OCI-LY7 (cell line): ENCODE measurements at regions not wholly inside any gene's neighbourhood (a gene's known extent, or its start where the extent isn't known, plus 50 kb on each side); places are given as distances from the start of the nearest gene placed in this dataset.

Experiments
- BruUV-seq: library from RNA; stranded (reverse); fragments of 400-500 nt; replicated peaks from 2 replicates; lab custom pipeline; 2021; lab: Mats Ljungman, UMichigan
- CTCF ChIA-PET: fragments of 300-600 bp; sonication (Branson Sonifier 250); formaldehyde crosslinking; loops from one replicate; lab custom pipeline; 2022; ENCODE audit warnings: antibody characterized with exemption; ENCODE audit not compliant: unreplicated experiment; lab: Charles Lee
- POLR2A ChIA-PET: fragments of 300-600 bp; sonication (Branson Sonifier 250); formaldehyde crosslinking; loops from one replicate; lab custom pipeline; 2022; ENCODE audit warnings: antibody characterized with exemption; lab: Charles Lee
- DNase-seq: peaks from one replicate; pipeline ENCODE4 v3.0.0-alpha.2; 2015; ENCODE audit warnings: low spot score
- H2AFZ ChIP-seq: fragments of 200-600 bp; sonication (generic), shearing (Covaris generic); 2 replicates; pipeline ENCODE4 v1.6.1; 2014; ENCODE audit warnings: mild to moderate bottlenecking, antibody characterized with exemption, low read length, moderate library complexity
- H3K27ac ChIP-seq: fragments of 200-600 bp; sonication (generic); 2 replicates; pipeline ENCODE4 v1.5.1; 2014; ENCODE audit warnings: mixed run types, low read depth, mild to moderate bottlenecking, moderate library complexity, low read length, inconsistent platforms; ENCODE audit not compliant: poor library complexity, severe bottlenecking
- H3K36me3 ChIP-seq: fragments of 200-600 bp; sonication (generic); 2 replicates; pipeline ENCODE4 v1.6.1; 2014; ENCODE audit warnings: mild to moderate bottlenecking, antibody characterized with exemption, low read length, moderate library complexity, mixed read lengths; ENCODE audit not compliant: insufficient read depth
- H3K4me1 ChIP-seq: fragments of 200-600 bp; sonication (generic); 2 replicates; pipeline ENCODE4 v1.5.1; 2014; ENCODE audit warnings: mild to moderate bottlenecking, low read length; ENCODE audit not compliant: insufficient read depth, poor library complexity, severe bottlenecking
- H3K4me2 ChIP-seq: fragments of 200-600 bp; sonication (generic); 2 replicates; pipeline ENCODE4 v1.6.1; 2014; ENCODE audit warnings: mild to moderate bottlenecking, low read length
- H3K4me3 ChIP-seq: fragments of 200-600 bp; sonication (generic); 2 replicates; pipeline ENCODE4 v1.5.1; 2014; ENCODE audit warnings: mild to moderate bottlenecking, low read depth, low read length; ENCODE audit not compliant: poor library complexity, severe bottlenecking
- H3K79me2 ChIP-seq: fragments of 200-600 bp; sonication (generic); 2 replicates; pipeline ENCODE4 v1.6.1; 2016; ENCODE audit warnings: low read depth, mild to moderate bottlenecking, low read length, moderate library complexity, mixed read lengths; ENCODE audit not compliant: insufficient read depth
- H3K9me2 ChIP-seq: fragments of 200-600 bp; sonication (generic); 2 replicates; pipeline ENCODE4 v1.6.1; 2016; ENCODE audit warnings: mild to moderate bottlenecking, low read length, mixed read lengths; ENCODE audit not compliant: insufficient read depth
- H3K9me3 ChIP-seq: fragments of 200-600 bp; sonication (generic); 2 replicates; pipeline ENCODE4 v1.6.1; 2014; ENCODE audit warnings: mild to moderate bottlenecking, mixed run types, low read length, mixed read lengths
- H4K20me1 ChIP-seq: fragments of 200-600 bp; sonication (generic); 2 replicates; pipeline ENCODE4 v1.6.1; 2014; ENCODE audit warnings: mild to moderate bottlenecking, antibody characterized with exemption, low read length, moderate library complexity, mixed read lengths; ENCODE audit not compliant: insufficient read depth
- CTCF ChIP-seq: fragments of 200-600 bp; sonication (generic); conservative IDR thresholded peaks from 2 replicates; pipeline ENCODE4 v1.5.1; 2014; ENCODE audit warnings: mild to moderate bottlenecking, antibody characterized with exemption, low read length, moderate library complexity, mixed read lengths
- EZH2phosphoT487 ChIP-seq: fragments of 200-600 bp; sonication (generic); IDR thresholded peaks from 2 replicates; pipeline ENCODE4 v1.6.1; 2018; ENCODE audit warnings: low read depth, borderline replicate concordance, mild to moderate bottlenecking, mixed run types, antibody characterized with exemption, low read length, moderate library complexity, mixed read lengths
- intact Hi-C: fragments of 100-400 bp; cut with micrococcal nuclease; formaldehyde crosslinking; loops from one replicate; pipeline ENCODE4 v1.10.0; 2022; ENCODE audit not compliant: unreplicated experiment

DNA sequence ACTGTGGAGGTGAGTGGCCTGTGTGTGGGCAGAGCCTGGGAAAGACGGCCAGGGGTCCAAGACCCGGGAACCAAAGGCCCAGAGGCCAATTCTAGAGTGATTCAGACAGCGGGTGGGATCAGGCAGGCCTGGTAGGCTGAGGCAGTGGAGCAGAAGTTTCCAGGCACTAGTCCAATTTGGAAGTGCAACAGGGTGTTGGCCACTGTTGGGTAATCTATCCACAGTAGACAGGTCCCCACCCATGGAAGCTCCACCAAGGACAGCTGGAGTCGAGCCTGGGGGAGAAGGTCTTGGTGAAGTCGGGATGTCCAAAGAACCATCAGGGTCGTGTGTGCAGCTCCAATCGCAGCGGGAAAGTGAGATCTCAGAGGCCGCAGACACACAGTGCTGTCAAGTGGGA is 125.8 kb upstream of the COPS8 start:
- Histone ChIP-seq H3K27ac (no peak overlapping the region), H3K9me3 (no peaks in the 10 kb centered on the region), H3K4me1 (no peaks in the 10 kb centered on the region), H4K20me1 (no peaks in the 10 kb centered on the region), H2AFZ (no peak overlapping the region), H3K9me2 (no peaks in the 10 kb centered on the region), H3K4me3 (no peak overlapping the region), H3K79me2 (no peaks in the 10 kb centered on the region), H3K36me3 (no peaks in the 10 kb centered on the region), H3K4me2 (no peak overlapping the region)
- ChIA-PET CTCF (no interaction called here), POLR2A (no interaction called here)
- TF ChIP-seq CTCF (no peak), EZH2phosphoT487 (no peak)
- DNase-seq, result no peak
- no TSS peak for BruUV-seq
- intact Hi-C loops, result no loop called here

DNA sequence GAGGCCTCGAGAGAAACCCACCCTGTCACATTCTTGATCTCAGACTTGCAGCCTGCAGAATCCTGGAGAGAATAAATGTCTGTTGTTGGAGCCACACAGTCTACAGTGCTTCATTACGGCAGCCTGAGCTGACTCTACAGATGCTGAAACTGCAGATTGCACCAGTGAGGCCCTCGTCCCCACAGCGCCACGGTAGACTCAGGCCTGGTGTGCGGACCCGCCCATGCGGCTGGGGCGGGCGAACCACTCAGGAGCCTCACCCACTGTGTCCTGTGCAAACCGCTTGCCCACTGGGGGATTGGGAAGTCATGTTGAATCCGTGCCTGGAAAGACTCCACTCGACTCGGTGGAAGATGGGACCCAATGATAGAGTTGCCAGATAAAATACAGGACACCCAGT is 125.2 kb upstream of the COPS8 start:
- Histone ChIP-seq H4K20me1 (no peaks in the 10 kb centered on the region), H3K4me2 (no peak overlapping the region), H3K9me2 (no peaks in the 10 kb centered on the region), H3K36me3 (no peaks in the 10 kb centered on the region), H3K4me1 (no peaks in the 10 kb centered on the region), H3K79me2 (no peaks in the 10 kb centered on the region), H3K4me3 (no peak overlapping the region), H3K9me3 (no peaks in the 10 kb centered on the region), H3K27ac (no peak overlapping the region), H2AFZ (no peak overlapping the region)
- intact Hi-C loops, result no loop called here
- TF ChIP-seq EZH2phosphoT487 (no peak), CTCF (no peak)
- no peak for DNase-seq
- ChIA-PET POLR2A (no interaction called here), CTCF (no interaction called here)
- BruUV-seq, result no TSS peak

- BruUV-seq, result no TSS peak
- Histone ChIP-seq H3K4me3 (no peak overlapping the region), H3K79me2 (no peaks in the 10 kb centered on the region), H3K9me2 (no peaks in the 10 kb centered on the region), H3K27ac (no peak overlapping the region), H3K9me3 (no peaks in the 10 kb centered on the region), H3K4me1 (no peaks in the 10 kb centered on the region), H3K36me3 (no peaks in the 10 kb centered on the region), H4K20me1 (no peaks in the 10 kb centered on the region), H2AFZ (no peak overlapping the region), H3K4me2 (no peak overlapping the region)
- ChIA-PET POLR2A (no interaction called here), CTCF (no interaction called here)
- no peak for DNase-seq
- intact Hi-C loops, result no loop called here
- TF ChIP-seq EZH2phosphoT487 (no peak), CTCF (no peak)
Observed at GRCh38 chr2:236962816-236963215, 122.9 kb upstream of the COPS8 start.
